H1 (cell line): ENCODE measurements at regions not wholly inside any gene's neighbourhood (a gene's known extent, or its start where the extent isn't known, plus 50 kb on each side); places are given as distances from the start of the nearest gene placed in this dataset.

ENCODE experiments used
- CTCF ChIP-seq, 3 experiments: IDR thresholded peaks; 1 replicate in 2 of 3; 2 replicates in 1 of 3; pipeline versions ENCODE4 v1.5.1 to v1.6.1; 2011; ENCODE audit warnings: low read length in 3 of 3, mild to moderate bottlenecking in 3 of 3, inconsistent platforms in 2 of 3, low read depth in 1 of 3, moderate library complexity in 1 of 3; ENCODE audit not compliant: insufficient read depth in 1 of 3; ENCODE audit errors: control extremely low read depth in 1 of 3

GRCh38 chr13:82657471-82657870 is 1224.8 kb downstream of the SLITRK1 start (continued):
- no peak for TF ChIP-seq CTCF (IDR thresholded peaks at IDR 0.05; ENCODE audit: control extremely low read depth in 1 of 3, insufficient read depth in 1 of 3, low read depth in 1 of 3, low read length in 3 of 3)
- TF ChIP-seq, all 59 proteins: peak for 0
